Osteocyte (in vitro differentiated cells): ENCODE measurements at regions not wholly inside any gene's neighbourhood (a gene's known extent, or its start where the extent isn't known, plus 50 kb on each side); places are given as distances from the start of the nearest gene placed in this dataset.
"Not testable (repeated sequence)": the region's sequence is repeated elsewhere in the genome, so short reads cannot be mapped to it uniquely, and the experiment has no call there.

Experiments used
- DNase-seq: peaks from one replicate; pipeline ENCODE4 v3.0.0; 2021; ENCODE audit warnings: mixed read lengths; ENCODE audit not compliant: unreplicated experiment; ENCODE audit errors: extremely low spot score
- H3K27ac Mint-ChIP-seq: one replicate; pipeline ENCODE4 v1.8.0; 2021; ENCODE audit warnings: mild to moderate bottlenecking, mixed read lengths; ENCODE audit not compliant: unreplicated experiment
- H3K27me3 Mint-ChIP-seq: one replicate; pipeline ENCODE4 v1.8.0; 2021; ENCODE audit warnings: mixed read lengths; ENCODE audit not compliant: unreplicated experiment
- H3K36me3 Mint-ChIP-seq: one replicate; pipeline ENCODE4 v1.8.0; 2021; ENCODE audit warnings: mixed read lengths; ENCODE audit not compliant: unreplicated experiment
- H3K4me1 Mint-ChIP-seq: one replicate; pipeline ENCODE4 v1.8.0; 2021; ENCODE audit warnings: mixed read lengths; ENCODE audit not compliant: unreplicated experiment
- H3K4me3 Mint-ChIP-seq: one replicate; pipeline ENCODE4 v1.8.0; 2021; ENCODE audit warnings: mild to moderate bottlenecking, moderate library complexity, mixed read lengths; ENCODE audit not compliant: unreplicated experiment
- H3K9me3 Mint-ChIP-seq: one replicate; pipeline ENCODE4 v1.8.0; 2021; ENCODE audit warnings: mixed read lengths; ENCODE audit not compliant: unreplicated experiment
- TF ChIP-seq, protein P1 (sequence below): fragments of 200-600 bp; sonication (generic); IDR thresholded peaks from 2 replicates; pipeline ENCODE4 v1.5.0; 2021; ENCODE audit warnings: antibody characterized with exemption, mild to moderate bottlenecking, moderate library complexity

DNA sequence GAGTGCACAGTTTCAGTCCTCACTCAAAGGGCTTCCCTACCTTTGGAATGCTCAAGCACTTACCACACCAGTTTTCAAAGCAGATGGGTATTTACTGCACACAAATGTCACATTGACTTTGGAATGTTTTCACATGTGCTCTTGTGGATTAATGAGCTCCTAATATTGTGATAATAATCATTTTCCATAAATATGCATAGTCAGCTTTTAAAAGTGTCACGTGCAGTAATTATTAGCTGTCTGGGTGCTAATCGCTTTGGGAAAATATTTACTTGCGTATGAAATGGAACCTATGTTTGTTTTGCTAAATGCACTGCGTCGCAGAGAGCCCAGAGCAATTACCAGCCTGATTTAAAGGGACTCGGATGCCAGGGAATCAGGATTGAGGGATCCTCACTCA is 229.3 kb downstream of the SMAD2 start:
- no peaks in the 10 kb centered on the region for H3K4me1 Mint-ChIP-seq
- DNase-seq, result no peak
- peaks cover 18% of the 10 kb centered on the region for H3K27me3 Mint-ChIP-seq
- no peak overlapping the region for H3K27ac Mint-ChIP-seq
- no peaks in the 10 kb centered on the region for H3K36me3 Mint-ChIP-seq
- no peak overlapping the region for H3K4me3 Mint-ChIP-seq
- H3K9me3 Mint-ChIP-seq, result no peaks in the 10 kb centered on the region
- TF ChIP-seq, protein P1, sequence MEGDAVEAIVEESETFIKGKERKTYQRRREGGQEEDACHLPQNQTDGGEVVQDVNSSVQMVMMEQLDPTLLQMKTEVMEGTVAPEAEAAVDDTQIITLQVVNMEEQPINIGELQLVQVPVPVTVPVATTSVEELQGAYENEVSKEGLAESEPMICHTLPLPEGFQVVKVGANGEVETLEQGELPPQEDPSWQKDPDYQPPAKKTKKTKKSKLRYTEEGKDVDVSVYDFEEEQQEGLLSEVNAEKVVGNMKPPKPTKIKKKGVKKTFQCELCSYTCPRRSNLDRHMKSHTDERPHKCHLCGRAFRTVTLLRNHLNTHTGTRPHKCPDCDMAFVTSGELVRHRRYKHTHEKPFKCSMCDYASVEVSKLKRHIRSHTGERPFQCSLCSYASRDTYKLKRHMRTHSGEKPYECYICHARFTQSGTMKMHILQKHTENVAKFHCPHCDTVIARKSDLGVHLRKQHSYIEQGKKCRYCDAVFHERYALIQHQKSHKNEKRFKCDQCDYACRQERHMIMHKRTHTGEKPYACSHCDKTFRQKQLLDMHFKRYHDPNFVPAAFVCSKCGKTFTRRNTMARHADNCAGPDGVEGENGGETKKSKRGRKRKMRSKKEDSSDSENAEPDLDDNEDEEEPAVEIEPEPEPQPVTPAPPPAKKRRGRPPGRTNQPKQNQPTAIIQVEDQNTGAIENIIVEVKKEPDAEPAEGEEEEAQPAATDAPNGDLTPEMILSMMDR, result no peak

DNA sequence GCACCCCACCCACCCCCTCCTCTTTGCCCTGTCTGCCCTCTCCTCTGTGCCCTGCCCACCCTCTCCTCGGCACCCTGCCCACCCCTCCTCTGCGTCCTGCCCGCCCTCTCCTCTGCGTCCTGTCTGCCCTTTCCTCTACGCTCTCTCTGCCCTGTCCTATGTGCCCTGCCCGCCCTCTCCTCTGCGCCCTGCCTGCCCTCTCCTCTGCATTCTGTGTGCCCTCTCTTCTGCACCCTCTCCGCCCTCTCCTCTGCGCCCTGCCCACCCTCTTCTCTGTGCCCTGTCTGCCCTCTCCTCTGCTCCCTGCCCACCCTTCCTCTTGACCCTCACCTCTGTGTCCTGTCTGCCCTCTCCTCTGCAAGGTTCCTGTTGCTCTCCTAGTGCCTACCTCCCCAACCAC is 233.6 kb downstream of the SMAD2 start:
- TF ChIP-seq, protein P1, result no peak
- H3K27me3 Mint-ChIP-seq, result peaks cover 15% of the 10 kb centered on the region
- no peaks in the 10 kb centered on the region for H3K36me3 Mint-ChIP-seq
- H3K27ac Mint-ChIP-seq, result no peak overlapping the region
- no peaks in the 10 kb centered on the region for H3K9me3 Mint-ChIP-seq
- no peaks in the 10 kb centered on the region for H3K4me1 Mint-ChIP-seq
- DNase-seq, result no peak
- H3K4me3 Mint-ChIP-seq, result no peak overlapping the region

DNA sequence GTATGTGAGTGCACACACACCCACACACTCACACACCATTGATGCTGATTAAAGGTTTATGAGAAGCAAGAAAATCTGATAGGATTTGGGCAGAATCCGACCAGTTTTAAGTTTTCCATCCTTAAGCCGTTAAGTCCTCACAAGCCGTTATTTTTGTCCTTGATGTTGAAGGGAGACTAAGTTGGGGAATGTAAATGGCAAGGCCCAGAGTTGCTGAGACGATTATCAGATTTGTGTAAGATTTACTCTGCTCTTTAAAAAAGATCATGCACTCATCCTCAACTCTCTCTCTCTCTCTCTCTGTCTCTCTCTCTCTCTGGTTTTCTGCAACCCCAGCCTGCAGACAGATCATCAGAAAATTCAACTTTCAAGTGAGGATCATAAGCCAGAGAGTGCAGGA is 238.8 kb downstream of the SMAD2 start:
- Mint-ChIP-seq H3K4me3 (no peak overlapping the region), H3K4me1 (peaks cover 2% of the 10 kb centered on the region), H3K9me3 (no peaks in the 10 kb centered on the region), H3K36me3 (no peaks in the 10 kb centered on the region), H3K27me3 (peaks cover 12% of the 10 kb centered on the region), H3K27ac (no peak overlapping the region)
- no peak for DNase-seq
- TF ChIP-seq, protein P1, result no peak

GRCh38 chr18:47690778-47691177 is 239.7 kb downstream of the SMAD2 start:
- not testable (repeated sequence) for H3K9me3 Mint-ChIP-seq, H3K4me3 Mint-ChIP-seq, H3K4me1 Mint-ChIP-seq, H3K36me3 Mint-ChIP-seq, DNase-seq, H3K27ac Mint-ChIP-seq, H3K27me3 Mint-ChIP-seq

DNA sequence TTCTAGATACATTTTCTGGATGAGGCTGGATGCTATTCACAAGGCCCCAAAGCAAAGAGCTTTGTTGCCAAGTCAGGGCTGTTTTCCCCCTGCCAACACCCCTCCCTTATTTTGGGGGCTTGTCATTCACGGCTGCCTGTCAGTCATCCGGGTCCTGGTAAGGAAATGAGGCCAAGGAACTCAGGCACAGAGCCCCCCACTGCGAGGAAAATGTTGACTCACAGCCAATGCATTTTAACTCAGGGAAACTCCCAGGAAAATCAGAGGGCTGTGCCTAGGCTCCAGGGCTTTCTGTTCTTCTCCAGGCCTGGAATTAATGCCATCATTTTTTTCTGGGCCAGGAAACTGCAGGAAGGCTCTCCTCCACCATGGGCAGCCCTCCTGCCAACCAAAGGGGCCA is 241.1 kb downstream of the SMAD2 start:
- no peaks in the 10 kb centered on the region for H3K9me3 Mint-ChIP-seq
- H3K4me3 Mint-ChIP-seq, result no peak overlapping the region
- no peaks in the 10 kb centered on the region for H3K36me3 Mint-ChIP-seq
- H3K27me3 Mint-ChIP-seq, result peaks cover 8% of the 10 kb centered on the region
- no peak overlapping the region for H3K27ac Mint-ChIP-seq
- TF ChIP-seq, protein P1, result no peak
- H3K4me1 Mint-ChIP-seq, result peaks cover 2% of the 10 kb centered on the region
- DNase-seq, result no peak

DNA sequence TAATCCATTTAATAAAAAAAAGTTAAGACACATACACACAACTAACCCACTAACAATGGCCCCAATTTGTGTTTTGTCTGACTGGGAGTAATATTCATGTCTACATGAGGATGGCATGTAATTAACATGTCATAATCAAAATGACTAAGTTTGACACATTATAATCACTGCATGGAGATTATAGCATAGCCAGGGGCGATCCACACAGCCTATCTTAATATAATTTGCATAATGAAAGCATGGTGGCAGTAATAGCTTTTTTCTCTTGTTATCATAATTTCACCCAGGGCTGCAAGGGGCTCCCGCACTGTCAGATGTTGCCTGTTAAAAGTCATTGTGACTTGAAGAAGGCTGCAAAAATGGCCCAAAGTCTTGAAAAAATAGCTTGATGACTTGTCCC is 243.7 kb downstream of the SMAD2 start:
- H3K4me1 Mint-ChIP-seq, result peaks cover 2% of the 10 kb centered on the region
- TF ChIP-seq, protein P1, result no peak
- no peaks in the 10 kb centered on the region for H3K27me3 Mint-ChIP-seq
- no peak for DNase-seq
- H3K27ac Mint-ChIP-seq, result no peak overlapping the region
- H3K4me3 Mint-ChIP-seq, result no peak overlapping the region
- no peaks in the 10 kb centered on the region for H3K36me3 Mint-ChIP-seq
- H3K9me3 Mint-ChIP-seq, result no peaks in the 10 kb centered on the region
